Erythroblast (primary cell): ENCODE measurements at regions not wholly inside any gene's neighbourhood (a gene's known extent, or its start where the extent isn't known, plus 50 kb on each side); places are given as distances from the start of the nearest gene placed in this dataset.

ENCODE experiments used
- GATA1 ChIP-seq: IDR thresholded peaks from 2 replicates; pipeline ENCODE4 v1.6.1; 2011; ENCODE audit warnings: low read depth, mild to moderate bottlenecking, control low read depth, low read length, moderate library complexity
- POLR2A ChIP-seq: IDR thresholded peaks from 2 replicates; pipeline ENCODE4 v1.6.1; 2011; ENCODE audit warnings: mild to moderate bottlenecking, low read length

GRCh38 chr17:71986886-71987285 is 133.9 kb upstream of the SOX9 start:
- TF ChIP-seq POLR2A (no peak), GATA1 (no peak)
